IPS DF 4.7 (cell line): ENCODE measurements at regions not wholly inside any gene's neighbourhood (a gene's known extent, or its start where the extent isn't known, plus 50 kb on each side); places are given as distances from the start of the nearest gene placed in this dataset.

ENCODE experiments used
- DNase-seq: peaks from one replicate; pipeline ENCODE4 v3.0.0-alpha.2; 2013; ENCODE audit warnings: low spot score; ENCODE audit errors: extremely low read depth

- no peak for DNase-seq
Observed at GRCh38 chr18:41630232-41630886, 324.7 kb upstream of the PIK3C3 start.

GRCh38 chr18:41624460-41624859 lies 330.6 kb upstream of the PIK3C3 start:
- no peak for DNase-seq

GRCh38 chr18:41621177-41621576 lies 333.9 kb upstream of the PIK3C3 start:
- DNase-seq, result no peak

- DNase-seq, result no peak
Observed at GRCh38 chr18:41618147-41618546, 336.9 kb upstream of the PIK3C3 start.

- no peak for DNase-seq
Observed at GRCh38 chr18:41617647-41618046, 337.4 kb upstream of the PIK3C3 start.

GRCh38 chr18:41613003-41613609 lies 341.9 kb upstream of the PIK3C3 start:
- no peak for DNase-seq

GRCh38 chr18:41604964-41605363 lies 350.1 kb upstream of the PIK3C3 start:
- DNase-seq, result no peak

- no peak for DNase-seq
Observed at GRCh38 chr18:41602034-41602433, 353.0 kb upstream of the PIK3C3 start.

GRCh38 chr18:41600693-41601391 lies 354.2 kb upstream of the PIK3C3 start:
- DNase-seq, result no peak

- no peak for DNase-seq
Observed at GRCh38 chr18:41599466-41599865, 355.6 kb upstream of the PIK3C3 start.

- no peak for DNase-seq
Observed at GRCh38 chr18:41594582-41594981, 360.5 kb upstream of the PIK3C3 start.

- DNase-seq, result no peak
Observed at GRCh38 chr18:41593171-41593675, 361.8 kb upstream of the PIK3C3 start.

GRCh38 chr18:41587976-41588375 lies 367.1 kb upstream of the PIK3C3 start:
- no peak for DNase-seq

GRCh38 chr18:41585512-41585911 lies 369.5 kb upstream of the PIK3C3 start:
- no peak for DNase-seq

- no peak for DNase-seq
Observed at GRCh38 chr18:41579185-41579584, 375.8 kb upstream of the PIK3C3 start.

GRCh38 chr18:41577529-41577928 lies 377.5 kb upstream of the PIK3C3 start:
- DNase-seq, result no peak

- DNase-seq, result no peak
Observed at GRCh38 chr18:41576643-41577042, 378.4 kb upstream of the PIK3C3 start.

- DNase-seq, result no peak
Observed at GRCh38 chr18:41569867-41570266, 385.2 kb upstream of the PIK3C3 start.

GRCh38 chr18:41561961-41562360 lies 393.1 kb upstream of the PIK3C3 start:
- no peak for DNase-seq

- no peak for DNase-seq
Observed at GRCh38 chr18:41558715-41559114, 396.3 kb upstream of the PIK3C3 start.

- DNase-seq, result no peak
Observed at GRCh38 chr18:41553716-41554115, 401.3 kb upstream of the PIK3C3 start.

- DNase-seq, result no peak
Observed at GRCh38 chr18:41548521-41549260, 406.3 kb upstream of the PIK3C3 start.
